ENCODE measurements at regions not wholly inside any gene's neighbourhood (a gene's known extent, or its start where the extent isn't known, plus 50 kb on each side); places are given as distances from the start of the nearest gene placed in this dataset.
A peak's percentile ranks its signal among the peaks of the same experiment; 100 is the strongest.
"Not testable (repeated sequence)": the region's sequence is repeated elsewhere in the genome, so short reads cannot be mapped to it uniquely, and the experiment has no call there.

DNA sequence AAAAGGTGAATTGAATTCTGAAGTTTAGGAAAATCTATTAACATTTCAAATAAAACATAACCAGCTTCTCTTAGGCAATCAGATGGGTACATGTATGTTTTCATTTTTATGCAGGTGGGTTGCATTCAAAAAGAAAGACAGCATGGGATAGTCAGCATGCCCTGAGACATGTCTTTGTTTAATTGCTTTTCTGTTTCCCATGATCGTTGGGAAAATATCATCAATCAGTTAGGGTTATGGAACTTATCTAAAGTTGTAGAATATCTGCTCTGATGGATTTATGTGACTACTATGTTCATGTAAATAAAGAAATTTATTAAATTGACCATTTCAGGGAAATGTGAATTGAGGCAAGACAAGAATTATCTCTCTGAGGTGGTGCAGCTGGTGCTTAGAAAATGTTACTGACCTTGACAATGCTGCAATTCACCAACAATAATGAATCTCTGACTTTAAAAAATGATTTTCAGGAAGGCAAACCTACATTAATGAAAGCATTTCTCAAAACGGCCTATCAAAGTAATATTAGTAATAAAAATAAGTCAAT lies 112.7 kb downstream of the RFPL4B start:
- no peak for DNase-seq (ENCODE audit: low read depth)

DNA sequence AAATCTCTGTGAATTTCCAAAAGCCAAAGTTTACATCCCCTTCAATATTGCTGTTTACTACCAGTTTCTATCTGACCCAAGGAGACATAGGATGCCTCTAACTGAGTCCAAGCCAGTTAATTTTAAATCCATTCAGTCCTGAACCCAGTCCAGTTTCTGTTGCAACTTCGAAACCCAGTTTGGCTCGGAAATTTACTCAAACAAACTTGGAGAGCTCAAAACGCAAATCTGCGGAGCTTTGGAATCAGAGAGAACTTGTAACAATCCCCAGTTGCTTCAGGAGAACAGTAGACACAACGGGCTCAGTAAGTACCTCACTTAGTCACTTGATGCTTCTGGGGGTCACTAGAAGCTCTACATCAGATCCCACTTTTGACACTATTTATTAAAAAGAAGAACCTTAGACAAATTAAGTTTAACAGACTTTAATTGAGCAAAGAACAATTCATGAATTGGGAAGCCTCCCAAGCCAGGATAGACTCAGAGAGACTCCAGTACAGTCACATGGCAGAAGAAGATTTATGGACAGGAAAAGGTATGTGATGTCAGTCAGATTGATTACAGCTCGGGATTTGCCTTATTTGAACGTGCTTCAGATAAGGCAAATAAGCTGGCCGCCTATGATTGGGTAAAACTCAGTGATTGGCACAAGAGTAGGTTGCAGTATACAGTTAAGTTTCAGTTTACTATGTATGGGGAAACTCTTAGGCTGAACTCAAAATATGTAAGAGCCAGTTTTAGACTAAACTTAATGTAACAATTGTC lies 118.0 kb downstream of the RFPL4B start:
- DNase-seq (ENCODE audit: low read depth), result no peak

DNA sequence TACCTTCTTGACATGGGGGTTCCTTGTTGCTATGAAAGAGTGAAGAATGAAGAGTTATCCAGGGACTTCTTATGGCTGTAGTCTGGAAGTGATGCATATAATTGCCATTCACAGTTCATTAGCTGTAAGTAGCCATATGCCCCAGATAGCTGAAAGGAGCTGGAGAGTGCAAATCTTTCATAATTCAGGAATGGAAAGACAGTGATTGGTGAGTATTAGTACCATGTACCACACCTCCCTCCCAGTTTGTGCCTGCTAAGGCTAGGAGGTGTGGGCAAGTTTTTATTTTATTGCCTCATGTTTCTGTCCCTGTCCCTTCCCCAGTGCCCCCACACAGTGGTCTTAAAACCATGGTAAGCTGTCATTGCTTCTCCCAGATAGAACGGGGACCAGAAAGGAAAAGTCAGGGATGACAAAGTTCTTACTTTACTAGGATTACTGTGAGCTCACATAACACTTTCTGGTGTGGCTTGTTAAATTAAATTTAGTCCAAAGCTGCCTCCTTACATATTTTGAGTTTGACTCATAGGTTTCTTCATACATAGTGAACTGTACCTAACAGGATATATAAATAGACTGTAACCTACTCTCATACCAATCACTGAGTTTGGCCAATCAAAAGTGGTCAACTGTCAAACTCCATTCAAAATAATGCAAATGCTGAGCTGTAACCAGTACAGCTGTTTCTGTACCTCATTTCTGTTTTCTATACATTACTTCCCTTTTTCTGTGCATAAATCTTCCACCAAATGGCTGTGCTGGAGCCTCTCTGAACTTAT lies 119.4 kb downstream of the RFPL4B start:
- DNase-seq (ENCODE audit: low read depth), result peak; percentile 53

DNA sequence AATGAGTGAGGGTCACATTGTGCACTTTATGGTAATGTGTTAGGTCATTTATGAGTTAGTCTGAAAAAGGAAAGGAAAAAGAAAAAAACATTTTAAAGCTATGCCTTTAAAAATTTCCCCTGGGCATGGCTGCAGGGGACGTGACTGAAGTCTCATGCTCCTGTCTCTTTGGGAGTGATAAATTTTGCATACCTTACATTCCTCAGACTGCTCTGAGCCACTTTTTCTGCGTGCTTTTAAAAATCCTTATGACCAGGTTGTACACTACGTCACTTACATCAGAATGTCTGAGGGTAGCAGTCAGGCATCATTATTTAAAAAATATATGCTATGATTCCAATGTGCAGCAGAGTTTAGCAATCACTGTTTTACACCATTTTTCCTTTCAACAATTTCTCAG lies 121.2 kb downstream of the RFPL4B start:
- peak; percentile 72 for DNase-seq (ENCODE audit: low read depth)

DNA sequence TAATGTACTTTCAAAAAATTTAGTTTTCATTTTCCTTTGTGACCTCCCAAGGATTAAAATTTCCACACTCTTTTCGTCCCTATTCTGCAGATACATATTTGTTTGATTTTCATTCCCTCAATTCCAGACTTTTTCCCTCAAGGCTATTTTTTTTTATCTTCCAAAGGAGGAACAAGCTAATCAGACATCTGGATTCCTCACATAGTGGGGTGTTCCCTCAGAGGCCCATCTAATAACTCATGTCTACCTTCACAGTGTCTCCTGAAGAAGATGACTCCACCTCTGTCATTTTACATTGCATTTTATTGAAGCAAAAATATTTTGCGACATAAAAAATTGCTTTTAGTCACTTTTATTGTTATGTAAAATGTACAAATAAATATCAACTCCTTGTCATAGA lies 122.2 kb downstream of the RFPL4B start:
- no peak for DNase-seq (ENCODE audit: low read depth)

DNA sequence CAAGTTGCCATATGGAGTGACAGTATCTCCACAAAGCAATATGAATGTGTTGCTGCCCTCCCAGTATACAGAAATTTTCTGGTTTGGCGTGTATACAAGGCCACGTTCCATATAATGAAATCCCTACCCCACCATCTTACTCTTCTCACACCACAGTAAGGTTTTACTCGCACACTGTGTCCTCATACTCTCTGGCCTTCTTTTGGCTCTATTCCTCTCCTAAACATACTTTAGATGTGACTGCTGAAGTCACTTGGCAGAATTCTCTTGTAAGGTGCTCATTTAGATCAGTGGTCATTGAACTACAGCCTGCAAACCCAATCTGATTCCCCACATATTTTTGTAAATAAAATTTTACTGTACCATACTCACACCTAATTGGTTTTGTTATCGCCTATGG lies 123.2 kb downstream of the RFPL4B start:
- no peak for DNase-seq (ENCODE audit: low read depth)

DNA sequence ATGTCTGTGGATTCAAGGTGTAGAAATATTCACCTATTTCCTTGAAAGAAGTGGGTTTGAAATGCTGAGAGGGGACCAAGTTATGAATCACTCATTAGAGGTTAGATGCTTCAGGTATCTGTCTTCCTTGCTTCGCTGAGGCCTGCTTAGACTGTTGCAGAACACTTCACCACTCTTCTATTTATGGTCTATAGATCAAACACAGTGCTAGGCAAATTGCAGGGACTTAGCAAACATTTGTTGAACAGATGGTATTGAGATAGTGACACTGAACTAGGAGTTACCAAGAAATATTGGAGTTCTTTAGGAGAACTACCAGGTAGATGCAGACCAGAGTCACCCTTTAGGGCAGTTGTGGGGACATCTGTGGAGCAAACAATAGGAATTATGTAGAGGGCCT lies 123.8 kb downstream of the RFPL4B start:
- no peak for DNase-seq (ENCODE audit: low read depth)

DNA sequence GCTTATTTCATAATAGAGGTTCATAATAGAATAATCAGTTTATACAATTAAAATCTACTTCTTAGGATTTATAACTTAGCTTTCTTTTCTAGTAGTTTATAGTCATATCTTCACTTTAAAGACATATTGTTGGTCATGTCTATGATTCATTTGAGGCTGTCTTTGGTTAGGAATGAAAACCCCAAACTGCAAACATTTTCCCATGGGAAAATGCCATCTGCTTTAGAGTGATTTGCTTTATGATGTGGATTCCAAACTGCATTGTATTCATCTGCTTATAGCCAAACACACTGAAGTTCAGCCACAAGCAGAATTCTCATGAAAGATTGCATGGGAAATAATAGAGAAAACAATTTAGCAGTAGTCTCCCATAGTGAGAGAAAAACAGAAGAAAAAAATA lies 128.0 kb downstream of the RFPL4B start:
- no peak for DNase-seq (ENCODE audit: low read depth)

DNA sequence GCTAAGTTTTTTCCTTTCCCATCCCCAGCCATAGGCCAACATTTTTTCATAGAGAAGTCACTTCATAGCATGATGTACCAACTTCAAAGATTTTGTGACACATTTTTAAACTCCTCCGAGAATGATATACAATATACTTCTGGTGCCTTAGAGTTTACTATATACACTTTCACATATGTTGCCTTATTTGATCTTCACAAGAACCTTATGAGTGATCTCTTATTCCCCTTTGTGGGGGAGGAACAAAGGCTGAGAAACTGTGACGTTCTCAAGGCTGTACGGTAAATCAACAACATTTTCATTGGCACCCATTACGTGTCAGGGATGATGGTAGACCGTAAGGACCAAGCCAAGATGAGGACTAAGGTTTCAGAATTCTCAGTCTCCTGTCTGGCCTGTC lies 130.0 kb downstream of the RFPL4B start:
- DNase-seq (ENCODE audit: low read depth), result no peak

DNA sequence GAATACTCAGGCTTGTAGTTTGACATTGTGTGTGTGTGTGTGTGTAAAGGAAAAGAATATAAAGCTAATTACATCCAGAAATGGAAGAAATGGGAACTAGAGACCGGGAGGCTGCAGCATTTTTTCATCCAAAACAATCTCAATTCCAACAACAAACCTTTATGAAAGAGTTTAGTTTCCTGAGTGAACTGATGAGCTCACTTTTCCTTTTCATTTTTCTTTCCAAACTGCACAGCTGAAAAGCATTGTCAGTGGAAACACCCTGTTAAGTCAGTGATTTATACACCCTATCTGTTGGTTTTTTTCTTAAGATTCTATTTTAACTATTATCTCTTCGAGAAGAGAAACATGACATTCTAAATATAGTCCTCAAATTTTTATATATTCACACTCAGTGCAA lies 130.9 kb downstream of the RFPL4B start:
- DNase-seq (ENCODE audit: low read depth), result no peak

DNA sequence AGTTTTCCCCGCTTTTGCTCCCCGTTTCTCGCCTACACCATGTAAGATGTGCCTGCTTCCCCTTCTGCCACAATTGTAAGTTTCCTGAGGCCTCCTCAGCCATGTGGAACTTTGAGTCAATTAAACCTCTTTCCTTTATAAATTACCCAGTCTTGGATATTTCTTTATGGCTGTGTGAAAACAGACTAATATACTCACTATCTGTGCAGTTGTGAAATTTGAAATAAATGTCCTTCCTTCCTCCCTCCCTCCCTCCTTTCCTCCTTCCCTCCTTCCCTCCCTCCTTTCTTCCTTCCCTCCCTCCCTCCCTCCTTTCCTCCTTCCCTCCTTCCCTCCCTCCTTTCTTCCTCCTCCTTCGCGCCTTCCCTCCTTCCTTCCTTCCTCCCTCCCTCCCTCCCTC lies 132.8 kb downstream of the RFPL4B start:
- DNase-seq (ENCODE audit: low read depth), result not testable (repeated sequence)

DNA sequence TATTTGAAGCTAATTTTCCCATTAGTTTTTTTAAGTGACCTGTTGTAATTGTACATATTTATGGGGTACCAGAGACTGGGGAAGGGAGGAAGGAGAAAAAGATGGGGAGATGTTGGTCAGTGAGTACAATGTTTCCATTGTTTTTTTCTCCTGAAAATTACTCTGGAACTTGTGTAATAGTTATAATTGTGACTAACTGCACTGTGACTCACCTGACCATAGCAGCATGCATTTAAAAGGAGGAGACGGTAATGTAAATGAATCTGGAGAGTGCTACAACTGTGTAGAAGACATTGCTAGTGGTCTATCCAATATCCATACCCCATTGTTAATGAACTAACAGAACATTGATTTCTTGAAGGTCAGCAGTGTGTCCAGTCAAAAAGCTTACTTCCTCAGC lies 133.4 kb downstream of the RFPL4B start:
- peak; percentile 69 for DNase-seq (ENCODE audit: low read depth)

DNA sequence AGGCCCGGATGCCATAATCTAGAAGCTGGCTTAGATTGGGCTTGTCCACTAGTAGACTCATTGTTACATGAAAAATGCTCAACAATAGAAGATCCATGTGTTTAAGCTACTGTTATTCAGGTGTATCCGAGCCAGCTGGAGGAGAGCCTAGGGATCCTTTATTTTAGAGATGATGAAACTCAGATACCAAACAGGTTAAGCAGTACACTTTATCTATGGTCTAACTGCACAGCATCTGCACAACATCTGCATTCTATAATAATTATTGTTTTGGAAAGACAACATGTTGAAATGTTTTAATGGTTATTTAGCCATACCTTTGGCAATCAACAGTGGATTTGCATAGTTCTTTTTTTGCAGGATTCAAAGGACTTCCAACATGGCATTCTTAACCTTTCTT lies 134.1 kb downstream of the RFPL4B start:
- DNase-seq (ENCODE audit: low read depth), result no peak

DNA sequence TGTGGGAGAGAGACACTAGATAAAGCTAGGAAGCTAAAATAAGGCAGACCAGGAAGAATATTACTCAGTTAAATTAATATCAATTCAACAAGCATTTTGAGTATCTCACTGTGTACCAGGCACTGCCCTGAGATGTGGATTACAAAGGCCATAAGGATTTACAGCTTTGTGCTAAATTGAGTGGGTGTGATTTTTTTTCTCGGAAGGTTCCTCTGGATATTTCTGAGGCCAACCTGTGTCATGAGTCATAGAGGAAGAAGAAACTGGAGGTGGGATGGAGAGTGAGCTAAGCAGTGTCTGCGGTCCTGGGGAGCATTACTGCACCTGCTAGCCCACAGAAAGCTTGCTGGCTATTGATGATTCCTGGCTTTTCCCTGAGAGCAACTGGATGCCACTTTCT lies 135.2 kb downstream of the RFPL4B start:
- peak; percentile 38 for DNase-seq (ENCODE audit: low read depth)

DNA sequence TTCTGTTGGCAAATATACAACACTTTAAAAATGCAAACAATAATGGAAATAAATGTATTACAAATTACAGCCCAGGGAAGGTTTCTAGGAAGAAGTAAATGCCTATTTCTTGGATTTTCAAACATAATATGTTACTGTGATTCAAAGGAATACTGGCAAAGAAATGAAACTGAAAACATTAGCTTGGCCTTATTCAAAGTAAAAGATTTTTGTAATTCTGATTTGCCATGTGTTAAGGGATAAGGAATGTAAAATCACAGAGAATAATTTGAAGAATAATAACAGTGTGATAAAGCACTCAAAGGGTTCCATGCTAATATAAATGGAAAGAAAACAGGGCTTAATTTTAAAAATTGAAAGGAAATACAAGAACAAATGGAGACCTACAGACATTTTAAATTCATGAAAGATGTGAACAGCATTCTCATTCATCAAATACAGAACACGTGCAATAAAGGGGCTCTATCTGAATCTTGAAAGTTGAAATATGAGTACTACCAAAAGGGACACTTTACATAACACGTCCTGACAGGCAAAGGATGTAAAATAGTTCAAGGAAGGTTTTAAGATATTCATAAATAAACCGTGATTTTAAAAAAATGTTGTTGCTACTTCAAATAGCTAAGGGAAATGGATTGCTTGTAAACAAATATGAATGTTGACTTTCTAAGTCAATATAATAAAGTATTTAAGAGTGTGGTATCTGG lies 138.1 kb downstream of the RFPL4B start:
- no peak for DNase-seq (ENCODE audit: low read depth)

DNA sequence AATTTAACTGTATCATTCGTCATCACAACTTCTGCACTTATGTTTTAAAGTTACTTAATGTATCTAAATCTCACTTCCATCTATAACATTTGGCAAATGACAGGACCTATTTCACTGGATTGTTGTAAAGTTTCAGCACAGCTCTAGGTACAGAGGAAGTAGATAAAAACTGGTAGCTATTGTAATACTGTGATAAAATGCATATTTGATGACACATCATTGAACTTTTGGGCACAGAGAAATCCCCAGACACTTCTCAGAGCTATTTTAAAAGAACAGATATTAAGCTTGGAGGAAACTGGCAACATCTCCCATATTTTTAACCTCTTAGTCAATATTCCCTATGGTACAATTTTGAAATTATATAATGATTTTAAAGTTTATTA lies 138.7 kb downstream of the RFPL4B start:
- no peak for DNase-seq (ENCODE audit: low read depth)

DNA sequence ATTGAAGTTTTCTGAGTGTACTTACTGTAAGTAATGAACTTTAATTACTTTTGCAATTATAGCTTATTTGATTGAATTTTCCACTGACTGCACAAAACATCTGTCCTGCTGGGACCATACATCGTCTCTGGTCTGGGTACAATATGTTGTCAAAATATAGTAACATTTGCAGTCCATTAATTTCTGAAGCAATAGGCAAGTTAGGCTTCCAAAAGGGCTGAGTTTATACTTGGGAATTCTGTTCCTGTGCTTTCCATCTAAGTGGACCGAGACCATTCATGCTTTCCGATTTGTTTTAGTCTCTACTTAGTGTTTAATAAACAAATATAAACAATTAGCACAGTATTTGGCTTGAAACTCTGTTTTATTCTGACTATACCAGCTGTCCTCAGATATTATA lies 139.3 kb downstream of the RFPL4B start:
- no peak for DNase-seq (ENCODE audit: low read depth)

DNA sequence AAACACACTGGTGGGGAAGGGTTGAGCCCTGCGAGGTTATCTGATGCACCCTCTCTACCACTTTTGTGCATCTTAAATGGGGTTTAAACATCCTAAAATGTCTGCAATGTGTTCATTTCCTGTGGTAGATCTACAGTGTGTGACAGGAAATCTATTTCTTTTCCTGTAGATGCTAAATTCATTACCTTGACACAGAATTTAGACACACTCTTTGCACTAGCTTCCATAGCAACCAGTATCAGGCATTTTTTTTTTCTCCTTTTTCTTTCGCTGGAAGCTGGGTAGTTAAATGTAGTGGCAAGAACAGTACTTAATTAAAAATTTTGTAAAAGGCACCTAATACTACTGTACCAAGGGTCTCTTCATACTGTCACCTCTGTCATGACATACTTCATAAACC lies 141.1 kb downstream of the RFPL4B start:
- no peak for DNase-seq (ENCODE audit: low read depth)

DNA sequence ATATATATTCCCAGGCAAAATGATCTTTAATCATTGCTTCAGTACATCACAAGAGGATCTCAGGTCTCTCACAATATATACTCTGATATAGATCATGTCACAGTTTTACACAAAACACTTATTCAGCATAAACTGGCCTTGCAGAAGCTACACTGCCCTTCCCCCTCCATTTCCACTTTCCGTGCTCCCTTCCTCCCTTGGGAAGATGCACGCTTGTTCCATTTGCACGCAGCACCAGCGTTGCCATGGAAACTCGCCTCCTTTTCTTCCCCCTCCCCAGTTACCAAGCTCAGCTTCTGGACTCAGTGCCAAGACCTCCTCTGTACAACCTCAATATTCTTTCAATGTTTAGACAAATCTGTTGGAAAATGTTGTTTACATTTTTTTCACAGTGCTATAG lies 154.6 kb downstream of the RFPL4B start:
- no peak for DNase-seq (ENCODE audit: low read depth)

DNA sequence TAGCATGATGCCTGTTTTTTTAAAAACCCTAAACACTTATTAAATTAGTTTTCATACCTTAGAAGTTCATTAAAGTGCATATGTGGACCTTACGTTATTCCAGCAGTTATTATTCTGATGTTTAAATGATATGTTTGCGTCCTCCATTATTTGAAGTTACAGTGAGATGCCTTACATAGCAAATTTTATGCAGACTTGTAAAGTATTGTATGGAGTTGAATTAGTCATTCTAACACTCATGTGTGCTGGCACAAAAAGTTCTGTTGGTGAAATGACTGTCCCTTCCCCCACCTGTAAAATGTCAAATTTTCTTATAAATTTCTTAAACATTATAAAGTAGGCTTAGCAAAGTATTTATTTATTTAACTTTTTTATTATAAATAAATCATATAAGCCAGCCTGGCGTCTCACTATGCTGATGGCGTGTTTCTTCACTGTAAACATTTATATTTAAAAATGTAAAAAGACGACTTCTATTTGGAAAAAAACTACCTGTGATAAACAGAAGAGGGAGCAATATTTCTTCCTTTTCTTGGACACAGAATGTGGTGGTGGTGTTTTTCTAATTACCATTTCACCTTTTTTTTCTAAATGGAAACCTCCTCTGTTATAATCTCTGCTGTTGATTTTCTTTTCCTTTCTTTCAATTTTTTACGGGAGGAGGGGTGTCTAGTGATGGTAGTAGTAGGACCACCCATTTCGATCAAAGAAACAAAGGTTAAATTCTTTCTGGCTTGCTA lies 155.4 kb downstream of the RFPL4B start:
- peak; percentile 16 for DNase-seq (ENCODE audit: low read depth)

DNA sequence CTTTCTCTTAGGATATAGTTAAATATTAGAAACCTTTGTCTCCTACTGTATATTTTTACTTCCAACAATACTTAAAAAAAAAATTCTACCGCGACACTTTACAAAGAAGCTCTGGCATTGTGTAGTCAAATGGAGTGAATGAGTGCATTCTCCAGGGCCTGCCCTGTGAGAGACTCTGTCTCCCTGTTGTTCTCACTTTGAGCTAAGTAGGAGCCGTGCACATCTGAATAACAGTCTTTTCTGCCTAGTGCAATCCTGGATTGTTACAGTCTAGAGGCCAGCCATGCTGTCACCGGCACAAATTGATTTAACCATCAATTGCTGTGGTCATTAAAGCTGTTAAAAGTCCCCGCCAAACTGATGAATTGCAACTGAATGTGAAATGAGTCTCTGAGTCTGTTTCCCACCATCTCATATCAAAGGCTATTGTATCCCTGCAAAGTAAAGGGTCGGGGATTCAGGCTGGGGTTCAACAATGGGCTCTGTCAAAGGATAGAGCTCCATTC lies 156.0 kb downstream of the RFPL4B start:
- no peak for DNase-seq (ENCODE audit: low read depth)

DNA sequence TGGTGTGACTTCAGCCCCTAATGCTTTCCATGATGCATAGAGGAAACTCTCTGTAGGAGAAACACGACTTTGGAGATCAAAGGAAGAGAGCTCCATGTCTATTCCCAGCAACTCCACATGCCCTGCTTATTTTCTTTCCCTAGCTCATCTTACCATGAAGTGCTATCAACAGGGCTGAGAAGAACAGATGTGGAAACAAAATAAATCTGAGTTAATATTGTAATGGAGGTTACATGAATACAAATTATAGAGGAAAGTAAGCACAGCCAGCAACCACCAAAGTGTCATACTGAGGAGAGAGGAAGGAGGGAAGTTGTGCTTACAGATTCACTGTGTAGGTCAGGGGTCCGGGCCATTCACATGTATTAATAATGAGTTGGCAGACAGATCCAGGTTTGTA lies 157.5 kb downstream of the RFPL4B start:
- DNase-seq (ENCODE audit: low read depth), result no peak
